Uterus (tissue), 2 donors: ENCODE measurements at regions not wholly inside any gene's neighbourhood (a gene's known extent, or its start where the extent isn't known, plus 50 kb on each side); places are given as distances from the start of the nearest gene placed in this dataset.
A peak's percentile ranks its signal among the peaks of the same experiment; 100 is the strongest.

Experiments used
- CTCF ChIP-seq, 4 experiments: fragments of 200-600 bp in 2 of 4; fragments of 450-650 bp in 2 of 4; sonication (generic) in 2 of 4; IDR thresholded peaks; one replicate each; pipeline ENCODE4 v1.5.1; 2016 to 2019; ENCODE audit warnings: antibody characterized with exemption in 4 of 4, mild to moderate bottlenecking in 2 of 4, moderate library complexity in 1 of 4
- POLR2A ChIP-seq, 2 donors: fragments of 450-650 bp; IDR thresholded peaks; one replicate each; pipeline ENCODE4 v1.6.1; 2016; ENCODE audit warnings: antibody characterized with exemption in 2 of 2, mild to moderate bottlenecking in 1 of 2, moderate library complexity in 1 of 2

DNA sequence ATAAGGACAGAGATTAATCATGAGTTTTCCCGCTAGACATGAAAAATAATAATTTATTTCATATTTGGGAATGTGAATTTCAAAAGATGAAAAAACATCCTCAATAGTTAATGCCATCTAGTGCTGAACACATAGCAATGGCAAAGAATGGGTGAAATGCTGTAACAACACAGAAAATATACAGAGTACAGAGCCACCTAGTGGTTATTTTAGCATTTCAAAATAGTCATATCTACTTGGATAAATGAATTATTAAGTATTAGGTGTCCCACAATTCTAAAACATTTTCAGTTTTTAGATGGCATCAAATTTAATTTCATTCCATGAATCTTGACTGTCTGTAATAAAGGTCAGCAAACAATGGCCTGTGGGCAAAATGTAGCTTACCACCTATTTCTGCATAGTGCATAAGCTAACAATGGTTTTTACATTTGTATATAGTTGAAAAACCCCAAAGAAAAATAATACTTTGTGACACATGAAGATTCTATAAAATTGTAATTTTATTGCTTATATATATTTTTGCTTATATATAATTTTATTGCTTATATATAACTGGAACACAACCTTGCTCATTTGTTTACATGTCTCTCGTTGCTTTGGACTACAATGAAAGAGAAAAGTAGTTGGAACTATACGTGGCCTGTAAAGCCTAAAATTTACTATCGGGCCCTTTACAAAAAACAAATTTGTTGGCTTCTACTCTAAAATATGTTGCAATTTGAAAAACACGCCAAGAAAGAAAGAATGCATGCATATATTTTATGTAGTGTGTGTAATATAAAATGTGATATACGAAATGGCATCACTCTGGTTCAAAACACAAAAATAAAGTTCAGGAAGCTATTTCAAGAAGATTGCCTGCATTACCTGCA lies 99.1 kb upstream of the FAM47C start:
- TF ChIP-seq POLR2A (IDR thresholded peaks at IDR 0.05) (no peak), CTCF (IDR thresholded peaks at IDR 0.05) (peak in 1 of 4 experiments; percentile 20)
